Endometrial microvascular endothelial cells (primary cell): ENCODE measurements at regions not wholly inside any gene's neighbourhood (a gene's known extent, or its start where the extent isn't known, plus 50 kb on each side); places are given as distances from the start of the nearest gene placed in this dataset.

Experiments
- in situ Hi-C: cut with HindIII; loops from 2 replicates; pipeline ENCODE4 v1.10.0; 2017; ENCODE audit warnings: low sequenced_read_pairs, low pct_unique_long_range_greater_than_20kb; ENCODE audit errors: inconsistent ontology term

- in situ Hi-C loops, result no loop called here
These were observed 92.3 kb upstream of the ROPN1 start for GRCh38 chr3:124084022-124084881.

GRCh38 chr3:124088801-124089200 lies 96.9 kb upstream of the ROPN1 start:
- in situ Hi-C loops, result no loop called here

GRCh38 chr3:124089214-124089613 lies 97.3 kb upstream of the ROPN1 start:
- in situ Hi-C loops, result no loop called here

GRCh38 chr3:124091716-124092115 lies 99.8 kb upstream of the ROPN1 start:
- in situ Hi-C loops, result no loop called here

- in situ Hi-C loops, result no loop called here
These were observed 100.9 kb upstream of the ROPN1 start for GRCh38 chr3:124092811-124093210.

GRCh38 chr3:124094496-124094895 lies 102.6 kb upstream of the ROPN1 start:
- in situ Hi-C loops, result no loop called here

- in situ Hi-C loops, result no loop called here
These were observed 105.6 kb upstream of the ROPN1 start for GRCh38 chr3:124097362-124098131.

- in situ Hi-C loops, result no loop called here
These were observed 109.7 kb upstream of the ROPN1 start for GRCh38 chr3:124101643-124102042.

- in situ Hi-C loops, result no loop called here
These were observed 115.4 kb upstream of the ROPN1 start for GRCh38 chr3:124107104-124107890.

GRCh38 chr3:124108446-124108845 lies 116.5 kb upstream of the ROPN1 start:
- in situ Hi-C loops, result no loop called here

GRCh38 chr3:124113485-124113884 lies 121.6 kb upstream of the ROPN1 start:
- in situ Hi-C loops, result no loop called here

GRCh38 chr3:124115279-124115678 lies 123.4 kb upstream of the ROPN1 start:
- in situ Hi-C loops, result no loop called here

GRCh38 chr3:124115956-124116355 lies 124.0 kb upstream of the ROPN1 start:
- in situ Hi-C loops, result no loop called here

GRCh38 chr3:124116906-124117305 lies 125.0 kb upstream of the ROPN1 start:
- in situ Hi-C loops, result no loop called here

GRCh38 chr3:124117486-124117885 lies 125.6 kb upstream of the ROPN1 start:
- in situ Hi-C loops, result no loop called here

- in situ Hi-C loops, result no loop called here
These were observed 126.5 kb upstream of the ROPN1 start for GRCh38 chr3:124118397-124118796.

- in situ Hi-C loops, result no loop called here
These were observed 127.3 kb upstream of the ROPN1 start for GRCh38 chr3:124119056-124119716.

- in situ Hi-C loops, result no loop called here
These were observed 129.7 kb upstream of the ROPN1 start for GRCh38 chr3:124121379-124122312.
